PC-9 (cell line): ENCODE measurements at regions not wholly inside any gene's neighbourhood (a gene's known extent, or its start where the extent isn't known, plus 50 kb on each side); places are given as distances from the start of the nearest gene placed in this dataset.

Experiments
- BruUV-seq: library from RNA; stranded (reverse); fragments of 400-500 nt; replicated peaks from 2 replicates; lab custom pipeline; 2021; lab: Mats Ljungman, UMichigan
- CTCF ChIA-PET: fragments of 300-600 bp; sonication (Branson Sonifier 250); formaldehyde crosslinking; loops from one replicate; lab custom pipeline; 2022; ENCODE audit warnings: antibody characterized with exemption; lab: Charles Lee
- POLR2A ChIA-PET: fragments of 300-600 bp; sonication (Branson Sonifier 250); formaldehyde crosslinking; loops from one replicate; lab custom pipeline; 2022; ENCODE audit warnings: antibody characterized with exemption; ENCODE audit not compliant: unreplicated experiment; lab: Charles Lee
- DNase-seq, 2 experiments: peaks; one replicate each; pipeline versions ENCODE4 v3.0.0 to v3.0.0-alpha.2; 2015 to 2022; ENCODE audit warnings: mixed read lengths in 1 of 2
- H2AFZ ChIP-seq: fragments of 200-600 bp; sonication (generic); 2 replicates; pipeline ENCODE4 v1.8.1; 2017; ENCODE audit warnings: antibody characterized with exemption
- H3F3A ChIP-seq: fragments of 200-600 bp; sonication (generic); 2 replicates; pipeline ENCODE4 v1.8.1; 2017; ENCODE audit warnings: antibody characterized with exemption, mild to moderate bottlenecking, low read depth; ENCODE audit not compliant: insufficient read depth
- H3K27ac ChIP-seq: fragments of 200-600 bp; sonication (generic); 2 replicates; pipeline ENCODE4 v1.6.1; 2016; ENCODE audit warnings: mixed run types
- H3K27me3 ChIP-seq: fragments of 200-600 bp; sonication (generic); 2 replicates; pipeline ENCODE4 v1.6.1; 2016; ENCODE audit warnings: low read depth, mixed run types; ENCODE audit not compliant: insufficient read depth
- H3K36me3 ChIP-seq: fragments of 200-600 bp; sonication (generic); 2 replicates; pipeline ENCODE4 v1.6.1; 2016; ENCODE audit warnings: low read depth, mixed run types
- H3K4me1 ChIP-seq: fragments of 200-600 bp; sonication (generic); replicated peaks from 2 replicates; pipeline ENCODE4 v1.6.1; 2016; ENCODE audit warnings: mixed run types; ENCODE audit not compliant: insufficient read depth
- H3K4me2 ChIP-seq: fragments of 200-600 bp; sonication (generic); 2 replicates; pipeline ENCODE4 v1.6.1; 2017; ENCODE audit warnings: mixed run types
- H3K4me3 ChIP-seq: fragments of 200-600 bp; sonication (generic); 2 replicates; pipeline ENCODE4 v1.6.1; 2016; ENCODE audit warnings: mixed run types
- H3K79me2 ChIP-seq: fragments of 200-600 bp; sonication (generic); 2 replicates; pipeline ENCODE4 v1.6.1; 2017; ENCODE audit warnings: low read depth, mixed run types
- H3K9me2 ChIP-seq: fragments of 200-600 bp; sonication (generic); 2 replicates; pipeline ENCODE4 v1.8.1; 2017; ENCODE audit warnings: mild to moderate bottlenecking; ENCODE audit not compliant: insufficient read depth
- H3K9me3 ChIP-seq: fragments of 200-600 bp; sonication (generic); 2 replicates; pipeline ENCODE4 v1.8.1; 2016; ENCODE audit warnings: low read depth; ENCODE audit not compliant: insufficient read depth
- H4K20me1 ChIP-seq: fragments of 200-600 bp; sonication (generic); 2 replicates; pipeline ENCODE4 v1.8.1; 2017; ENCODE audit not compliant: insufficient read depth
- EZH2 ChIP-seq: fragments of 200-600 bp; sonication (generic); IDR thresholded peaks from 2 replicates; pipeline ENCODE4 v1.8.0; 2017; ENCODE audit warnings: antibody characterized with exemption, low read depth
- intact Hi-C: fragments of 100-400 bp; cut with micrococcal nuclease; formaldehyde crosslinking; loops from one replicate; pipeline ENCODE4 v1.10.0; 2022; ENCODE audit not compliant: unreplicated experiment
- TF ChIP-seq, protein P1 (sequence below): fragments of 200-600 bp; sonication (generic); conservative IDR thresholded peaks from 2 replicates; pipeline ENCODE4 v1.6.1; 2017; ENCODE audit warnings: mixed run types, antibody characterized with exemption, mild to moderate bottlenecking, moderate library complexity

DNA sequence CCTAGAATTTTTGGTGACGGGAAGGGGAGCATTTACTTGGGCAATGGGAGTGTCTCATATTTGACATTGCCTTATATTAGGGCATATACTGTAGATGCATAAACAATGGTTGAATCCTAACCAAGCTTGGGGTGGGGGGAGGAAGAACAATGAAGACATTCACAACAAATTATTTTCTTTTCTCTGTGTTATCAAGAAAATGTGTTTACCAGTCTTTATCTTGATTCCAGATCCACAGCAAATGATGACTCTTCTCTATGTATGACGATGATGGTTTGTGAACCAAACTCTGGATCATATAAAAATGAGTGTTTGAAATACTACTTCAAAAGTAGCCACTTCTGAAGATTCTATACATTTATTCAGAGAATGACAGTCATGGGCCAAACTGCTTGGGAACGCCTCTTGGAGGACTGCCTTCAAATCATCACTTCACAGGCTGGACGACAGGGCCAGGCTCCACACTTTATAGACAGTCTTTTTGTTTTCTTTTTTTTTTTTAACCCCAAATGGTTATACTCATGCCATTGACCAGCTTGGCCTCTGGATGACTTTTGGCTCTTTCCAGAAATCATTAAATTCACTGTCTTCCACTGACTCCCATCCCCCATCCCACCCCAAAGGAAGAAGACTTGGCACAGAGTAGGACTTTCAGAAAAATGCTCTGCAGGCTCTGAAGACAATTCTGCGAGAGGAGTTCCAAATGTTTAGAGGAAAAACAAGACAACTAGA, 123.8 kb upstream of the LIFR start:
- H3K9me3 ChIP-seq, result no peaks in the 10 kb centered on the region
- DNase-seq, result no peak
- H3K4me2 ChIP-seq, result no peak overlapping the region
- no peaks in the 10 kb centered on the region for H3K36me3 ChIP-seq
- H4K20me1 ChIP-seq, result no peaks in the 10 kb centered on the region
- H2AFZ ChIP-seq, result no peak overlapping the region
- no peaks in the 10 kb centered on the region for H3F3A ChIP-seq
- ChIA-PET POLR2A (no interaction called here), CTCF (no interaction called here)
- H3K9me2 ChIP-seq, result peaks cover 4% of the 10 kb centered on the region
- peaks cover 10% of the 10 kb centered on the region; the same call in 1 of the 2 replicates for H3K27me3 ChIP-seq
- BruUV-seq, result no TSS peak
- no peaks in the 10 kb centered on the region for H3K4me1 ChIP-seq
- intact Hi-C loops, result no loop called here
- no peak overlapping the region for H3K4me3 ChIP-seq
- no peak overlapping the region for H3K27ac ChIP-seq
- TF ChIP-seq, protein P1, sequence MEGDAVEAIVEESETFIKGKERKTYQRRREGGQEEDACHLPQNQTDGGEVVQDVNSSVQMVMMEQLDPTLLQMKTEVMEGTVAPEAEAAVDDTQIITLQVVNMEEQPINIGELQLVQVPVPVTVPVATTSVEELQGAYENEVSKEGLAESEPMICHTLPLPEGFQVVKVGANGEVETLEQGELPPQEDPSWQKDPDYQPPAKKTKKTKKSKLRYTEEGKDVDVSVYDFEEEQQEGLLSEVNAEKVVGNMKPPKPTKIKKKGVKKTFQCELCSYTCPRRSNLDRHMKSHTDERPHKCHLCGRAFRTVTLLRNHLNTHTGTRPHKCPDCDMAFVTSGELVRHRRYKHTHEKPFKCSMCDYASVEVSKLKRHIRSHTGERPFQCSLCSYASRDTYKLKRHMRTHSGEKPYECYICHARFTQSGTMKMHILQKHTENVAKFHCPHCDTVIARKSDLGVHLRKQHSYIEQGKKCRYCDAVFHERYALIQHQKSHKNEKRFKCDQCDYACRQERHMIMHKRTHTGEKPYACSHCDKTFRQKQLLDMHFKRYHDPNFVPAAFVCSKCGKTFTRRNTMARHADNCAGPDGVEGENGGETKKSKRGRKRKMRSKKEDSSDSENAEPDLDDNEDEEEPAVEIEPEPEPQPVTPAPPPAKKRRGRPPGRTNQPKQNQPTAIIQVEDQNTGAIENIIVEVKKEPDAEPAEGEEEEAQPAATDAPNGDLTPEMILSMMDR, result no peak
- no peak for TF ChIP-seq EZH2
- no peaks in the 10 kb centered on the region for H3K79me2 ChIP-seq

DNA sequence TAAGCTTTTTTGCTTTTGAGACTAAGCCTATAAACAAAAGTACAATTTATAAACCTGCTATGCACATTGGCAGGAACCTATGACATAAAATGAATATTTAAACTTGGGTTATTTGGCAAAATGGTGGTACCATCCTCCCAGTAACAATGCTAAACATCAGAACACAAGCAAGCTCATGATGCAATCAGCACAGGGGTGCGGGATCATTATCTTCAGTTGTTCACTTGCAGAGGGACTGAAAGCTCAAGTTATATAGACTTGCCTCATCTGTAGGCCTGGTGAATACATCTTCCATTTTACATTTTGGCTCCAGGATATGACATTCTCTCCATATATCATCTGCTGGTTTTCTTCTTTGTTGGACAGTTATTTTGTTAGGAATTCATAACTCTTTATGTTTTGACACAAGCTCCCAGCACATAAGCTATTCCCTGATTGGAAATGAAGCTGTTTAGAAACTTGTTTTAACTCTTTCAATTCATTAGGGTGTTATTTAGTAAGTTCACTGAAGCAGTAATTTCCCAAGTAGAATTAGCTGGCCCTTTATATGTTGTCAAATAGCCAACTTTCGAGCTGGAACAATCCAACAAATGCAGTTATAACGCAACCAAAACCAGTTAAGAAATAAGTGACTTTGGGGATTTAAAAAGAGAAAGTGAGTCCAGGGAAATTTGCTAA, 124.7 kb upstream of the LIFR start:
- Histone ChIP-seq H3K4me1 (no peaks in the 10 kb centered on the region), H3K36me3 (no peaks in the 10 kb centered on the region), H3K27ac (no peak overlapping the region), H3K4me2 (no peak overlapping the region), H3K79me2 (no peaks in the 10 kb centered on the region), H4K20me1 (no peaks in the 10 kb centered on the region), H2AFZ (no peak overlapping the region), H3F3A (no peaks in the 10 kb centered on the region), H3K9me3 (no peaks in the 10 kb centered on the region), H3K9me2 (peaks cover 4% of the 10 kb centered on the region), H3K4me3 (no peak overlapping the region), H3K27me3 (peaks cover 10% of the 10 kb centered on the region; the same call in 1 of the 2 replicates)
- no peak for DNase-seq
- CTCF ChIA-PET, result no interaction called here
- intact Hi-C loops, result no loop called here
- TF ChIP-seq, protein P1, result no peak
- no peak for TF ChIP-seq EZH2
- POLR2A ChIA-PET, result no interaction called here
- BruUV-seq, result no TSS peak

DNA sequence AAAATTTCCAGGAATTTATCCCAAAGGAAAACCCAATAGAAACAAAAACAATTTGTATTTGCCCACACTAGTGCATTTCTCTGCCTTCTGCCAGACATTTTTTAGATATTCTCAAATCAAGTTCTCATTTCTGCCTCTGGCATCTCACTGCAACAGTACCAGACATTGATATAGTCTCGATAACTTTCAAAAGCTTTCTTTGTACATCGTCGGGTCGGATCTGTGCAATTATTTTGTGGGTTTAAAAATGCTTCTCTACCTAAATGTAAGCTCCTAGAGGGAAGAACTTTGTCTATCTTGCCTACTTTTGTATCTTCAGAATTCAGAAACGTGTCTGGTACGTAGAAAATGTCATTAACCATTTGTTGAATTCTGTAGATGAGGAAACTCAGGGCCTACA, 125.5 kb upstream of the LIFR start:
- intact Hi-C loops, result no loop called here
- POLR2A ChIA-PET, result no interaction called here
- TF ChIP-seq, protein P1, result no peak
- TF ChIP-seq EZH2, result no peak
- no peak for DNase-seq
- H3K4me3 ChIP-seq, result no peak overlapping the region
- BruUV-seq, result no TSS peak
- CTCF ChIA-PET, result no interaction called here
- no peaks in the 10 kb centered on the region for H3K4me1 ChIP-seq
- no peaks in the 10 kb centered on the region for H3F3A ChIP-seq
- H3K9me3 ChIP-seq, result no peaks in the 10 kb centered on the region
- peaks cover 4% of the 10 kb centered on the region for H3K9me2 ChIP-seq
- H4K20me1 ChIP-seq, result no peaks in the 10 kb centered on the region
- peaks cover 10% of the 10 kb centered on the region; the same call in 1 of the 2 replicates for H3K27me3 ChIP-seq
- no peaks in the 10 kb centered on the region for H3K79me2 ChIP-seq
- H3K27ac ChIP-seq, result no peak overlapping the region
- no peak overlapping the region for H2AFZ ChIP-seq
- H3K4me2 ChIP-seq, result no peak overlapping the region
- no peaks in the 10 kb centered on the region for H3K36me3 ChIP-seq
